Stimulated activated naive B cell treated with anti-CD40 and anti-IgM and Interleukin-4, amounts not matched to agents 10 μg/mL and 1 μg/mL and 100 μg/mL, for 72 hours (primary cell): ENCODE measurements at regions not wholly inside any gene's neighbourhood (a gene's known extent, or its start where the extent isn't known, plus 50 kb on each side); places are given as distances from the start of the nearest gene placed in this dataset.

ENCODE experiments used
- ATAC-seq, 2 donors: fragments of 150-1000 bp; cut with Tn5 transposase; replicated peaks; 2 replicates each; pipeline ENCODE4 v1.10.0; 2021; ENCODE audit warnings: moderate library complexity in 1 of 2
- DNase-seq: peaks from one replicate; pipeline ENCODE4 v3.0.0; 2021
- H3K27ac Mint-ChIP-seq: one replicate; pipeline ENCODE4 v1.8.0; 2022; ENCODE audit warnings: mild to moderate bottlenecking, mixed read lengths
- H3K27me3 Mint-ChIP-seq, 2 donors: one replicate each; pipeline ENCODE4 v1.8.0; 2022; ENCODE audit warnings: mixed read lengths in 2 of 2
- H3K36me3 Mint-ChIP-seq, 2 donors: one replicate each; pipeline ENCODE4 v1.8.0; 2022; ENCODE audit warnings: mixed read lengths in 2 of 2, mild to moderate bottlenecking in 1 of 2
- H3K4me1 Mint-ChIP-seq, 2 donors: one replicate each; pipeline ENCODE4 v1.8.0; 2022; ENCODE audit warnings: mixed read lengths in 2 of 2, mild to moderate bottlenecking in 1 of 2
- H3K4me3 Mint-ChIP-seq, 2 donors: one replicate each; pipeline ENCODE4 v1.8.0; 2022; ENCODE audit warnings: mild to moderate bottlenecking in 2 of 2, mixed read lengths in 2 of 2, moderate library complexity in 1 of 2
- H3K9me3 Mint-ChIP-seq, 2 donors: one replicate each; pipeline ENCODE4 v1.8.0; 2022; ENCODE audit warnings: mixed read lengths in 2 of 2, mild to moderate bottlenecking in 1 of 2

DNA sequence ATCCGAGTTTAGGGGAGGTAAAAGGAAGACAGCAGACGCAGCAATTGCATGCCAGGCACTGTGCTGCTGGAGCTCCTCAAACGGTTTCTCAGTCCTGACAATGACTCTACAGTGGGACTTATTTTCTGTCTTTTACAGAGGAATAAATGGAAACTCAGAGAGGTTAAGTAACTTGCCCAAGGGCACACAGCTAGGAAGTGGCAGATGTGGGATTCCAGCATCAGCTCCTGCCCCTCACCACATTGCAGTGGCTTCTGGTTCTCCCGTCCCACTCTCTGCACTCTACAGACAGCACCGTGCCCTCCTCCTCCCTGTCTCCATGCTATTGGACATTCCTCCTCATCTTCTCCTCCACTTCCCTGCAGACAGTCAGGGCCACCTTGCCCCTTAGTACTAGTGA is 74.2 kb upstream of the KSR1 start:
- peaks cover 6 to 19% of the 10 kb centered on the region in 2 donors for H3K4me1 Mint-ChIP-seq
- H3K36me3 Mint-ChIP-seq = no peaks in the 10 kb centered on the region
- ATAC-seq (no peak), DNase-seq (no peak)
- H3K4me3 Mint-ChIP-seq = no peak overlapping the region
- H3K27ac Mint-ChIP-seq = no peak overlapping the region
- peaks cover 0 to 1% of the 10 kb centered on the region in 2 donors for H3K9me3 Mint-ChIP-seq
- peaks cover 31 to 47% of the 10 kb centered on the region in 2 donors for H3K27me3 Mint-ChIP-seq

DNA sequence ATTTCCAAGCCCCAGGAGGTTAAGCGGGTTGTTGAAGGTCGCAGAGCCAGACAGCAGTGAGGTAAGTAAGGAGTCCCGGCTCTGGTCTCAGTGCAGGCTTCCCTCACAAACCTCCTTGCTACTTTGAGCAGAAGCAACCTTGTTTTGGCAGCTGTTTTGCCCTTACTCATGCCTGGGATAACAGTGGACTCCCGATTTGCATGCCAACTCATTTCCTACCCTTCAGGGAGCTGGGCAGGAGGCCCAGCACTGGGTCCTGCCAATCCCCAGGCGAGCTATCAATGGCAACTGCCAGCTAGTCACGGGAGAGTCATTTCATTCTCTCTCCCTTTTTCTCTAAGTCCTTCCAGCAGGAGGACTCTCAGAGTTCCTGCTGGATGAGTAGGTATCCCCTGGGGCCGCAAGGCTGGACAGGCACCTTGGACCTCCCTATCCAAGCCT is 72.0 kb upstream of the KSR1 start:
- H3K36me3 Mint-ChIP-seq = no peaks in the 10 kb centered on the region
- DNase-seq = no peak
- no peak overlapping the region for H3K27ac Mint-ChIP-seq
- no peak overlapping the region for H3K4me3 Mint-ChIP-seq
- H3K27me3 Mint-ChIP-seq = peaks cover 20 to 35% of the 10 kb centered on the region in 2 donors
- H3K9me3 Mint-ChIP-seq = peaks cover 0 to 1% of the 10 kb centered on the region in 2 donors
- peaks cover 9 to 26% of the 10 kb centered on the region in 2 donors for H3K4me1 Mint-ChIP-seq
- no peak for ATAC-seq

- DNase-seq = no peak
- H3K4me3 Mint-ChIP-seq = no peak overlapping the region
- peaks cover 9 to 25% of the 10 kb centered on the region in 2 donors for H3K4me1 Mint-ChIP-seq
- no peak for ATAC-seq
- peaks cover 16 to 31% of the 10 kb centered on the region in 2 donors for H3K27me3 Mint-ChIP-seq
- peaks cover 0 to 1% of the 10 kb centered on the region in 2 donors for H3K9me3 Mint-ChIP-seq
- no peaks in the 10 kb centered on the region for H3K36me3 Mint-ChIP-seq
- H3K27ac Mint-ChIP-seq = no peak overlapping the region
Observed at GRCh38 chr17:27384726-27385125, 71.5 kb upstream of the KSR1 start.

- H3K27me3 Mint-ChIP-seq = peaks cover 10 to 22% of the 10 kb centered on the region in 2 donors
Observed at GRCh38 chr17:27385626-27386025, 70.6 kb upstream of the KSR1 start.

GRCh38 chr17:27386206-27387075 is 69.8 kb upstream of the KSR1 start:
- Mint-ChIP-seq H3K4me1 (peaks cover 3 to 8% of the 10 kb centered on the region in 2 donors), H3K4me3 (no peak overlapping the region), H3K27ac (no peak overlapping the region), H3K9me3 (peaks cover 0 to 1% of the 10 kb centered on the region in 2 donors), H3K27me3 (peaks cover 6 to 14% of the 10 kb centered on the region in 2 donors), H3K36me3 (no peaks in the 10 kb centered on the region)
- ATAC-seq (no peak), DNase-seq (no peak)

More at GRCh38 chr17:27385626-27386025, 70.6 kb upstream of the KSR1 start:
- Mint-ChIP-seq H3K9me3 (peaks cover 0 to 1% of the 10 kb centered on the region in 2 donors), H3K4me1 (peaks cover 5 to 16% of the 10 kb centered on the region in 2 donors), H3K27ac (no peak overlapping the region), H3K36me3 (no peaks in the 10 kb centered on the region), H3K4me3 (no peak overlapping the region)
- no peak for ATAC-seq
- no peak for DNase-seq

DNA sequence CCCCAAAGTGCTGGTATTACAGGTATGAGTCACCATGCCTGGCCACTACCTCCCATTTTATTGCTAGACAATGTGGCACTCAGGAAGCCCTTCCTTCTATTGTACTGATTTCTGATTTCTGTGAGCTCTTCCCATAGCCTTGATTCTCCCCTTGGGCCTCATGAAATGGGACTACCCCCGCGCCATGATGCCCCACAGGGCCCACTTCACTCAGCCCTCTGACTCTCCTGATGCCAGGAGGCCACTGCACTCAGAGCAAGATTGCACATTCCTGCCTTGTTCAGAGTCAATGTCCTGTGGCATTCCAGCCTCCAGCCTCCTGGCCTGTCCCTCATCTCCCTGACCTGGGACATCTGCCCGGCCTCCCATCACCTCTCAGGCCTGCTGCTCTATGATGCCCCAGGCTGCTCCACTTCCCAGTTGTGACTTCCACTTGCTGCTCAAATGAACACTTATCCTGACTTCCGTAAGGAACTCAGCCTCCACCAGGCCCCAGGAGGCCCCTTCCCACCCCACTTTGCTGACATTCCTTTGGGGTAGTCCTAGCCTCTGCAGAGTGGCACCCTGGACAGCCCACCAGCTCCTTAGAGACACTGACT is 66.6 kb upstream of the KSR1 start:
- Mint-ChIP-seq H3K36me3 (no peaks in the 10 kb centered on the region), H3K9me3 (peaks cover 0 to 1% of the 10 kb centered on the region in 2 donors), H3K27me3 (peaks cover 3 to 14% of the 10 kb centered on the region in 2 donors), H3K4me3 (no peak overlapping the region), H3K4me1 (peaks cover 3 to 7% of the 10 kb centered on the region in 2 donors), H3K27ac (no peak overlapping the region)
- DNase-seq = no peak
- no peak for ATAC-seq

GRCh38 chr17:27390540-27390939 is 65.7 kb upstream of the KSR1 start:
- Mint-ChIP-seq H3K4me1 (peaks cover 3 to 7% of the 10 kb centered on the region in 2 donors), H3K36me3 (no peaks in the 10 kb centered on the region), H3K27me3 (peaks cover 10 to 22% of the 10 kb centered on the region in 2 donors), H3K27ac (no peak overlapping the region), H3K9me3 (peaks cover 4 to 6% of the 10 kb centered on the region in 2 donors), H3K4me3 (no peak overlapping the region)
- no peak for ATAC-seq
- DNase-seq = no peak

- H3K36me3 Mint-ChIP-seq = no peaks in the 10 kb centered on the region
- H3K4me1 Mint-ChIP-seq = peaks cover 3 to 7% of the 10 kb centered on the region in 2 donors
- H3K9me3 Mint-ChIP-seq = peaks cover 2 to 6% of the 10 kb centered on the region in 2 donors
- DNase-seq (no peak), ATAC-seq (no peak)
- H3K27ac Mint-ChIP-seq = no peak overlapping the region
- H3K4me3 Mint-ChIP-seq = no peak overlapping the region
- peaks cover 10 to 22% of the 10 kb centered on the region in 2 donors for H3K27me3 Mint-ChIP-seq
Observed at GRCh38 chr17:27391427-27391826, 64.8 kb upstream of the KSR1 start.

DNA sequence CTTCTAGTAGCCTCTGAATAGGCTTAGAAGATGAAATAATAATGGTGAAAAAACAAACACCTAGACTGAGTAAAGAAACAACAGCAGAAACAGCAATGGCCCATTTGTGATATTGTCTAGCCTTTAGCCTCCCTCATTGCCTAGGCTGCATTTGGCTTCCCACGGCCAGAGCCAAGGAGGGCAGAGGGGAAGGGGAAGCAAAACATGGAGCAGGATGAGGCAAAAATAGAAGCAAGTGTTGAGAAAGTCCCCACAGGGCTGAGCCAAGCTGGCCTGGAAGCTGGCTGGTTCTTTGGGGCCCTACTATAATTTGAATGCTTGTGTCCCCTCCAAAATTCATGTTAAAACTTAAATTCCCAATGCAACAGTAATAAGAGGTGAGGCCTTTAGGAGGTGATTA is 60.2 kb upstream of the KSR1 start:
- ATAC-seq = no peak
- Mint-ChIP-seq H3K4me3 (no peak overlapping the region), H3K4me1 (no peaks in the 10 kb centered on the region), H3K36me3 (no peaks in the 10 kb centered on the region), H3K27me3 (peaks cover 13 to 27% of the 10 kb centered on the region in 2 donors), H3K27ac (no peak overlapping the region), H3K9me3 (peaks cover 2 to 6% of the 10 kb centered on the region in 2 donors)
- DNase-seq = no peak

DNA sequence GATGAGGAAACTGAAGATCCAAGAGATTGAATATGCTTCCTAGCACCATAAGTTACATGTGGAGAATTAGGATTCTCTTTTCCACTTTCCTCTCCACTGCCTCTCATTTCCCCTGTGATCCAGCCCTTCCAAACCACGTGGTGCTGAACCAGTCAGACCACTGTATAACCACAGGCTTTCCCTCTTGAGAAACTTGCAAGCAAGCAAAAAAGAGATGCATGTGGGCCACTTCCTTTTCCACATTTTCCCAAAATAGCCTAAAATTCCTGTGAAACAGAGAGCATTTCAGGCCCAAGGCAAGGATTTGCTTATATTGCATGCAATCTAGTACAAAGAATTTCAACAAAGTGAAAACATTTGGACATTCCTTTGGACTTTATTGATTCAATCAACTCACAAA is 59.3 kb upstream of the KSR1 start:
- no peak overlapping the region for H3K4me3 Mint-ChIP-seq
- H3K36me3 Mint-ChIP-seq = no peaks in the 10 kb centered on the region
- ATAC-seq (no peak), DNase-seq (no peak)
- no peak overlapping the region for H3K27ac Mint-ChIP-seq
- H3K9me3 Mint-ChIP-seq = peaks cover 2 to 6% of the 10 kb centered on the region in 2 donors
- peaks cover 18 to 33% of the 10 kb centered on the region in 2 donors for H3K27me3 Mint-ChIP-seq
- peaks cover 4 to 7% of the 10 kb centered on the region in 2 donors for H3K4me1 Mint-ChIP-seq

DNA sequence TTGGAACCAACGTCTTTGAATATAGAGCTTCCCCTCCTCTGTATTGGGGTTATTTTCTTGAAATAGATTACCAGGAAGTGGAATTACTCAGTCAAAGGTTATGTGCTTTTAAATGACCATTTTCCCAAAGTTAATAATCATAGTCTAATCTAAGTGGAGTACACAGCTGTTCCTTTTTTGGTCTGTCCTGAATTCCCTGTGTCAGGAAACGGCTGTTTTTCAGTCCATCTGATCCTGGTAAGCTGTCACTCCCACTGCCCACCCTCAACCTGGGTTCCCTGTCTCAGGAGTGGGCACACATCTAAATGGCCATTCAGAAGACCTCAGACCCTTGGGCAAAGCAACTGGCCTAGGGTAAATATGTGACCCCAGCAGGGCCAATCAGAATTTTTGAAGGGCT is 57.6 kb upstream of the KSR1 start:
- no peak for ATAC-seq
- H3K4me3 Mint-ChIP-seq = no peak overlapping the region
- DNase-seq = no peak
- no peaks in the 10 kb centered on the region for H3K36me3 Mint-ChIP-seq
- H3K4me1 Mint-ChIP-seq = peaks cover 4 to 7% of the 10 kb centered on the region in 2 donors
- H3K9me3 Mint-ChIP-seq = peaks cover 2 to 6% of the 10 kb centered on the region in 2 donors
- peaks cover 18 to 27% of the 10 kb centered on the region in 2 donors for H3K27me3 Mint-ChIP-seq
- no peak overlapping the region for H3K27ac Mint-ChIP-seq

DNA sequence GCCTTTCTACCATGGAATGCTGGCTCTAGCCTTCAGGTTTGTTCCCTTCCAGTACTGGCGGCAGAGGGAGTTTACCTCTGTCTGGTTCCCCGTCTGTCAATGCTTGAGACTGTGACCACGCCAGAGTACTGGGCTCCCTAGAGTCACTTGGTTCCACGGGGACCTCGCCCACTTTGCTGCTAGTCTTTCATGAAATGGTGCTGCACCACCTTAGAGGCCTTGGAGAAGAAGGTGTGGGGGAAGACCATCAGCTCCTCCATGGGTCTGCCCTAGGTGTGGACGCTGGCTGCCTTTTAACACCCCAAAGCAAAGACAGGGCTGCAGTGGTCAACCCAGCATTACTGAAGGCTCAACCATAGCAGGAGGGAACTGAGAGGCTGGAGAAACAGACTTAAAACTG is 55.3 kb upstream of the KSR1 start:
- H3K27ac Mint-ChIP-seq = no peak overlapping the region
- ATAC-seq (no peak), DNase-seq (no peak)
- no peak overlapping the region for H3K4me3 Mint-ChIP-seq
- peaks cover 4 to 7% of the 10 kb centered on the region in 2 donors for H3K4me1 Mint-ChIP-seq
- no peaks in the 10 kb centered on the region for H3K9me3 Mint-ChIP-seq
- no peaks in the 10 kb centered on the region for H3K36me3 Mint-ChIP-seq
- peaks cover 8 to 11% of the 10 kb centered on the region in 2 donors for H3K27me3 Mint-ChIP-seq

GRCh38 chr17:27402943-27403342 is 53.3 kb upstream of the KSR1 start:
- Mint-ChIP-seq H3K4me1 (peaks cover 4 to 7% of the 10 kb centered on the region in 2 donors), H3K27ac (no peak overlapping the region), H3K27me3 (peaks cover 8 to 10% of the 10 kb centered on the region in 2 donors), H3K36me3 (no peaks in the 10 kb centered on the region), H3K9me3 (no peaks in the 10 kb centered on the region), H3K4me3 (no peak overlapping the region)
- DNase-seq (no peak), ATAC-seq (no peak)

- peaks cover 4 to 7% of the 10 kb centered on the region in 2 donors for H3K4me1 Mint-ChIP-seq
- peaks cover 8 to 10% of the 10 kb centered on the region in 2 donors for H3K27me3 Mint-ChIP-seq
- no peak overlapping the region for H3K4me3 Mint-ChIP-seq
- H3K9me3 Mint-ChIP-seq = no peaks in the 10 kb centered on the region
- no peak overlapping the region for H3K27ac Mint-ChIP-seq
- no peak for ATAC-seq
- H3K36me3 Mint-ChIP-seq = no peaks in the 10 kb centered on the region
- DNase-seq = no peak
Observed at GRCh38 chr17:27403480-27404005, 52.7 kb upstream of the KSR1 start.
